OCI-LY1 (cell line): ENCODE measurements at regions not wholly inside any gene's neighbourhood (a gene's known extent, or its start where the extent isn't known, plus 50 kb on each side); places are given as distances from the start of the nearest gene placed in this dataset.

Experiments used
- H2AFZ ChIP-seq: fragments of 200-600 bp; sonication (generic), shearing (Covaris generic); 2 replicates; pipeline ENCODE4 v1.6.0; 2014; ENCODE audit warnings: antibody characterized with exemption, mild to moderate bottlenecking, low read length
- H3F3A ChIP-seq: fragments of 200-600 bp; sonication (generic), shearing (Covaris generic); 2 replicates; pipeline ENCODE4 v1.6.0; 2014; ENCODE audit warnings: mild to moderate bottlenecking, antibody characterized with exemption, low read length, moderate library complexity; ENCODE audit not compliant: insufficient read depth
- H3K27ac ChIP-seq: fragments of 200-600 bp; sonication (generic); 2 replicates; pipeline ENCODE4 v1.5.1; 2014; ENCODE audit warnings: low read length, mixed run types, mild to moderate bottlenecking, low read depth; ENCODE audit not compliant: poor library complexity, severe bottlenecking
- H3K27me3 ChIP-seq: fragments of 200-600 bp; sonication (generic); 2 replicates; pipeline ENCODE4 v1.6.0; 2014; ENCODE audit warnings: antibody characterized with exemption, mild to moderate bottlenecking, low read length, moderate library complexity; ENCODE audit not compliant: insufficient read depth
- H3K36me3 ChIP-seq: fragments of 200-600 bp; sonication (generic); 2 replicates; pipeline ENCODE4 v1.6.1; 2014; ENCODE audit warnings: mild to moderate bottlenecking, antibody characterized with exemption, low read length, moderate library complexity, mixed read lengths; ENCODE audit not compliant: insufficient read depth
- H3K4me1 ChIP-seq: fragments of 200-600 bp; sonication (generic); 2 replicates; pipeline ENCODE4 v1.5.1; 2014; ENCODE audit warnings: mild to moderate bottlenecking, low read length, moderate library complexity; ENCODE audit not compliant: insufficient read depth, severe bottlenecking
- H3K4me2 ChIP-seq: fragments of 200-600 bp; sonication (generic), shearing (Covaris generic); 2 replicates; pipeline ENCODE4 v1.6.1; 2014; ENCODE audit warnings: low read length
- H3K4me3 ChIP-seq: fragments of 200-600 bp; sonication (generic); 2 replicates; pipeline ENCODE4 v1.5.1; 2014; ENCODE audit warnings: low read length, low read depth, mild to moderate bottlenecking, mixed read lengths; ENCODE audit not compliant: poor library complexity, severe bottlenecking
- H3K79me2 ChIP-seq: fragments of 200-600 bp; shearing (Covaris generic); 2 replicates; pipeline ENCODE4 v1.6.1; 2016; ENCODE audit warnings: mixed run types, low read length, mixed read lengths; ENCODE audit not compliant: insufficient read depth
- H3K9ac ChIP-seq: fragments of 200-600 bp; sonication (generic), shearing (Covaris generic); 2 replicates; pipeline ENCODE4 v1.6.1; 2014; ENCODE audit warnings: mild to moderate bottlenecking, low read length, mixed read lengths
- H3K9me2 ChIP-seq: fragments of 200-600 bp; sonication (generic), shearing (Covaris generic); 2 replicates; pipeline ENCODE4 v1.6.1; 2014; ENCODE audit warnings: low read depth, mild to moderate bottlenecking, low read length, mixed read lengths
- H3K9me3 ChIP-seq: fragments of 200-600 bp; shearing (Covaris generic); 2 replicates; pipeline ENCODE4 v1.6.1; 2014; ENCODE audit warnings: low read length, mixed read lengths
- H4K20me1 ChIP-seq: fragments of 200-600 bp; sonication (generic), shearing (Covaris generic); 2 replicates; pipeline ENCODE4 v1.6.0; 2016; ENCODE audit warnings: mild to moderate bottlenecking, low read length; ENCODE audit not compliant: insufficient read depth
- EZH2 ChIP-seq: fragments of 200-600 bp; sonication (generic), shearing (Covaris generic); IDR thresholded peaks from 2 replicates; pipeline ENCODE4 v1.8.0; 2017; ENCODE audit warnings: borderline replicate concordance, mixed run types, mild to moderate bottlenecking, antibody characterized with exemption, low read length, moderate library complexity, mixed read lengths
- TF ChIP-seq, protein P1 (sequence below): fragments of 200-600 bp; sonication (generic), shearing (Covaris generic); IDR thresholded peaks from 2 replicates; pipeline ENCODE4 v1.5.1; 2017; ENCODE audit warnings: mild to moderate bottlenecking, antibody characterized with exemption, low read length, moderate library complexity, mixed read lengths

- no peak overlapping the region for H3K4me3 ChIP-seq
- H3K79me2 ChIP-seq: no peaks in the 10 kb centered on the region
- no peaks in the 10 kb centered on the region for H3K27me3 ChIP-seq
- no peak overlapping the region for H3K4me2 ChIP-seq
- H3K9me2 ChIP-seq: no peaks in the 10 kb centered on the region
- no peak overlapping the region for H3K9ac ChIP-seq
- no peaks in the 10 kb centered on the region for H3K9me3 ChIP-seq
- no peaks in the 10 kb centered on the region for H3K36me3 ChIP-seq
- no peak overlapping the region for H3K27ac ChIP-seq
- TF ChIP-seq, protein P1, sequence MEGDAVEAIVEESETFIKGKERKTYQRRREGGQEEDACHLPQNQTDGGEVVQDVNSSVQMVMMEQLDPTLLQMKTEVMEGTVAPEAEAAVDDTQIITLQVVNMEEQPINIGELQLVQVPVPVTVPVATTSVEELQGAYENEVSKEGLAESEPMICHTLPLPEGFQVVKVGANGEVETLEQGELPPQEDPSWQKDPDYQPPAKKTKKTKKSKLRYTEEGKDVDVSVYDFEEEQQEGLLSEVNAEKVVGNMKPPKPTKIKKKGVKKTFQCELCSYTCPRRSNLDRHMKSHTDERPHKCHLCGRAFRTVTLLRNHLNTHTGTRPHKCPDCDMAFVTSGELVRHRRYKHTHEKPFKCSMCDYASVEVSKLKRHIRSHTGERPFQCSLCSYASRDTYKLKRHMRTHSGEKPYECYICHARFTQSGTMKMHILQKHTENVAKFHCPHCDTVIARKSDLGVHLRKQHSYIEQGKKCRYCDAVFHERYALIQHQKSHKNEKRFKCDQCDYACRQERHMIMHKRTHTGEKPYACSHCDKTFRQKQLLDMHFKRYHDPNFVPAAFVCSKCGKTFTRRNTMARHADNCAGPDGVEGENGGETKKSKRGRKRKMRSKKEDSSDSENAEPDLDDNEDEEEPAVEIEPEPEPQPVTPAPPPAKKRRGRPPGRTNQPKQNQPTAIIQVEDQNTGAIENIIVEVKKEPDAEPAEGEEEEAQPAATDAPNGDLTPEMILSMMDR: no peak
- H2AFZ ChIP-seq: no peak overlapping the region
- H4K20me1 ChIP-seq: no peaks in the 10 kb centered on the region
- H3K4me1 ChIP-seq: no peaks in the 10 kb centered on the region
- no peaks in the 10 kb centered on the region for H3F3A ChIP-seq
These were observed 152.2 kb downstream of the SYK start for GRCh38 chr9:90953805-90954204.

DNA sequence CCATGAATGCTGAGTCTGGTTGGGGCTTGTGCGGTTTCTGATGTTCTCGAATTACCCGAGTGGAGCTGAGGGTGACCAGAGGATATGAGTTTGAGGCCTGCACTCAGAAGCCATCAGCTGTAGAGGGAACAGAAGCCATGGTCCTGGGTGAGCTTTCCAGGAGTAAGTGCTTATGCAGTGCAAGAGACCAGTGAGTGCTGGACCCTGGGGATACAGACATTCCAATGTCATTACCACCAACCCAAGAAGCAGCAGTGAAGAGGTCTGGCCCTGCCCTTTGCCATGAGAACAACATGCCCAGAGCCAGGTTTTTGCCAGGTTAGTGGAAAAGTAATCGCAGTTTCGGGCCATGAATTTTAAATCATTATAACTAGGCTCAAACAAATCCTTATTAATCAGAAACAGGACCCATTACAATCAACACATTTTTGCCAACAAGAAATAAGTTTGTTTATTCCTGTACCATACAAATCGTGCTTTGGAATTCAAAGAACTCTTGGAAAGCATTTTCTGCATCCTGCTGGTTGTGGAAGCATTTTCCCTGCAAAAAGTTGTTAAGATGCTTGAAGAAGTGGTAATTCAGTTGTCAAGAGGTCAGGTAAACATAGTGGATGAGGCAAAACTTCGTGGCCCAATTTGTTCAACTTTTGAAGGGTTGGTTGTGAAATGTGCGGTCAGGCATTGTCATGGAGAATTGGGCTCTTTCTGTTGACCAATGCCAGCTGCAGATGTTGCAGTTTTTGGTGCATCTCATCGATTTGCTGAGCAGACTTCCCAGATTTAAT, 154.6 kb downstream of the SYK start:
- no peak overlapping the region for H2AFZ ChIP-seq

GRCh38 chr9:90958328-90958727, 156.7 kb downstream of the SYK start:
- no peaks in the 10 kb centered on the region; the same call in 1 of the 2 replicates for H3K27me3 ChIP-seq
- H3K79me2 ChIP-seq: no peaks in the 10 kb centered on the region
- no peaks in the 10 kb centered on the region for H3K36me3 ChIP-seq
- no peak overlapping the region for H3K27ac ChIP-seq
- no peak for TF ChIP-seq EZH2
- TF ChIP-seq, protein P1: no peak
- no peak overlapping the region for H2AFZ ChIP-seq
- no peaks in the 10 kb centered on the region for H3K4me1 ChIP-seq
- H3F3A ChIP-seq: no peaks in the 10 kb centered on the region
- no peaks in the 10 kb centered on the region for H4K20me1 ChIP-seq
- no peak overlapping the region for H3K4me3 ChIP-seq
- no peak overlapping the region for H3K4me2 ChIP-seq
- no peaks in the 10 kb centered on the region for H3K9me3 ChIP-seq
- no peaks in the 10 kb centered on the region for H3K9me2 ChIP-seq
- H3K9ac ChIP-seq: no peak overlapping the region

More for the DNA sequence above, 154.6 kb downstream of the SYK start:
- H3K27ac ChIP-seq: no peak overlapping the region
- H3K4me1 ChIP-seq: no peaks in the 10 kb centered on the region
- H3F3A ChIP-seq: no peaks in the 10 kb centered on the region
- H3K9me3 ChIP-seq: no peaks in the 10 kb centered on the region
- H3K4me2 ChIP-seq: no peak overlapping the region
- TF ChIP-seq EZH2: no peak
- TF ChIP-seq, protein P1: no peak
- no peaks in the 10 kb centered on the region for H3K79me2 ChIP-seq
- no peaks in the 10 kb centered on the region for H3K36me3 ChIP-seq
- no peak overlapping the region for H3K9ac ChIP-seq
- no peaks in the 10 kb centered on the region for H3K9me2 ChIP-seq
- no peaks in the 10 kb centered on the region for H3K27me3 ChIP-seq
- no peak overlapping the region for H3K4me3 ChIP-seq
- no peaks in the 10 kb centered on the region for H4K20me1 ChIP-seq
